Endodermal cell (in vitro differentiated cells): ENCODE measurements at regions not wholly inside any gene's neighbourhood (a gene's known extent, or its start where the extent isn't known, plus 50 kb on each side); places are given as distances from the start of the nearest gene placed in this dataset.

Experiments
- DNase-seq: peaks from one replicate; pipeline ENCODE4 v3.0.0-alpha.2; 2017
- H3K27ac ChIP-seq: 2 replicates; pipeline ENCODE4 v1.5.1; 2013; ENCODE audit warnings: mild to moderate bottlenecking, low read depth, low read length, moderate library complexity
- H3K27me3 ChIP-seq: 2 replicates; pipeline ENCODE4 v1.6.1; 2013; ENCODE audit warnings: mild to moderate bottlenecking, low read length, moderate library complexity; ENCODE audit not compliant: insufficient read depth, control insufficient read depth, poor library complexity, severe bottlenecking
- H3K36me3 ChIP-seq: 2 replicates; pipeline ENCODE4 v1.7.0; 2013; ENCODE audit warnings: mild to moderate bottlenecking, low read length, moderate library complexity; ENCODE audit not compliant: control insufficient read depth, insufficient read depth
- H3K4me1 ChIP-seq: one replicate; pipeline ENCODE4 v1.7.0; 2013; ENCODE audit warnings: low read length; ENCODE audit not compliant: control insufficient read depth, insufficient read depth
- H3K4me3 ChIP-seq: 2 replicates; pipeline ENCODE4 v1.5.1; 2013; ENCODE audit warnings: mild to moderate bottlenecking, low read length, moderate library complexity
- H3K9ac ChIP-seq: 2 replicates; pipeline ENCODE4 v1.6.1; 2013; ENCODE audit warnings: mild to moderate bottlenecking, low read length, moderate library complexity; ENCODE audit not compliant: poor library complexity, severe bottlenecking; ENCODE audit errors: extremely low read depth
- H3K9me3 ChIP-seq: 2 replicates; pipeline ENCODE4 v1.6.1; 2013; ENCODE audit warnings: mild to moderate bottlenecking, low read length, moderate library complexity; ENCODE audit not compliant: control insufficient read depth
- H3K27ac Mint-ChIP-seq: 2 replicates; pipeline ENCODE4 v1.8.0; 2020; ENCODE audit warnings: mixed read lengths
- H3K27me3 Mint-ChIP-seq: 2 replicates; pipeline ENCODE4 v1.8.0; 2021; ENCODE audit warnings: mild to moderate bottlenecking, mixed read lengths; ENCODE audit not compliant: insufficient read depth
- H3K36me3 Mint-ChIP-seq: 2 replicates; pipeline ENCODE4 v1.8.0; 2020; ENCODE audit warnings: low read depth, mixed read lengths
- H3K4me1 Mint-ChIP-seq: 2 replicates; pipeline ENCODE4 v1.8.0; 2020; ENCODE audit warnings: mixed read lengths
- H3K4me3 Mint-ChIP-seq: 2 replicates; pipeline ENCODE4 v1.8.0; 2020; ENCODE audit warnings: mild to moderate bottlenecking, moderate library complexity, mixed read lengths
- H3K9me3 Mint-ChIP-seq: 2 replicates; pipeline ENCODE4 v1.8.0; 2020; ENCODE audit warnings: mild to moderate bottlenecking, mixed read lengths
- CTCF ChIP-seq: fragments of 200-600 bp; sonication (generic); conservative IDR thresholded peaks from 2 replicates; pipeline ENCODE4 v1.5.0; 2021; ENCODE audit warnings: antibody characterized with exemption, mild to moderate bottlenecking
- WGBS, 2 experiments: methylation state at CpG; one replicate each; pipeline versions ENCODE4 v1.1.5 to v1.1.7; 2013; ENCODE audit warnings: missing lambda C conversion rate in 2 of 2, mixed read lengths in 1 of 2; ENCODE audit not compliant: insufficient coverage in 1 of 2, insufficient read length in 1 of 2; 5-methylcytosine and 5-hydroxymethylcytosine counted together

GRCh38 chr4:137421796-137422195 lies 110.5 kb downstream of the PCDH18 start:
- no peaks in the 10 kb centered on the region for H3K4me1 ChIP-seq
- no peak for DNase-seq
- H3K4me3 ChIP-seq = no peak overlapping the region
- H3K36me3 Mint-ChIP-seq = no peaks in the 10 kb centered on the region
- peak overlapping the region; percentile 60 for H3K4me3 Mint-ChIP-seq
- TF ChIP-seq CTCF = no peak
- no peak overlapping the region for H3K9ac ChIP-seq
- WGBS, 2 experiments = 79 to 95% methylated on average over 5 to 8 of the region's 8 CpGs
- H3K27me3 Mint-ChIP-seq = no peaks in the 10 kb centered on the region
- no peaks in the 10 kb centered on the region for H3K27me3 ChIP-seq
- peaks cover 5% of the 10 kb centered on the region for H3K9me3 Mint-ChIP-seq
- no peaks in the 10 kb centered on the region for H3K9me3 ChIP-seq
- no peaks in the 10 kb centered on the region for H3K36me3 ChIP-seq
- H3K27ac Mint-ChIP-seq = no peak overlapping the region
- peaks cover 9% of the 10 kb centered on the region for H3K4me1 Mint-ChIP-seq
- no peak overlapping the region for H3K27ac ChIP-seq

- no peak for TF ChIP-seq CTCF
- peak; percentile 66 for DNase-seq
- Histone ChIP-seq H3K27me3 (no peaks in the 10 kb centered on the region), H3K4me1 (no peaks in the 10 kb centered on the region), H3K4me3 (no peak overlapping the region), H3K9me3 (no peaks in the 10 kb centered on the region), H3K27ac (no peak overlapping the region), H3K9ac (no peak overlapping the region), H3K36me3 (no peaks in the 10 kb centered on the region)
- Mint-ChIP-seq H3K4me3 (peak overlapping the region; percentile 60), H3K9me3 (peaks cover 5% of the 10 kb centered on the region), H3K27ac (no peak overlapping the region), H3K36me3 (no peaks in the 10 kb centered on the region), H3K27me3 (no peaks in the 10 kb centered on the region), H3K4me1 (peaks cover 9% of the 10 kb centered on the region)
- 96% methylated on average over 5 to 43 of the region's 43 CpGs for WGBS, 2 experiments
These were observed 111.3 kb downstream of the PCDH18 start for GRCh38 chr4:137420901-137421396.

GRCh38 chr4:137417676-137418075 lies 114.6 kb downstream of the PCDH18 start:
- 97 to 100% methylated on average over 1 to 2 of the region's 2 CpGs for WGBS, 2 experiments
- H3K9me3 ChIP-seq = no peaks in the 10 kb centered on the region

More at GRCh38 chr4:137417676-137418075, 114.6 kb downstream of the PCDH18 start:
- Mint-ChIP-seq H3K4me1 (peaks cover 9% of the 10 kb centered on the region), H3K9me3 (peaks cover 5% of the 10 kb centered on the region), H3K4me3 (no peak overlapping the region), H3K36me3 (no peaks in the 10 kb centered on the region), H3K27ac (no peak overlapping the region), H3K27me3 (no peaks in the 10 kb centered on the region)
- no peaks in the 10 kb centered on the region for H3K4me1 ChIP-seq
- H3K27ac ChIP-seq = no peak overlapping the region
- DNase-seq = no peak
- no peaks in the 10 kb centered on the region for H3K36me3 ChIP-seq
- TF ChIP-seq CTCF = no peak
- no peak overlapping the region for H3K9ac ChIP-seq
- no peaks in the 10 kb centered on the region for H3K27me3 ChIP-seq
- no peak overlapping the region for H3K4me3 ChIP-seq
